ENCODE measurements at regions not wholly inside any gene's neighbourhood (a gene's known extent, or its start where the extent isn't known, plus 50 kb on each side); places are given as distances from the start of the nearest gene placed in this dataset.

GRCh38 chr9:28900406-28900805, 1327.1 kb upstream of the C9orf72 start:
- intact Hi-C loops (cut with DNase I), result no loop called here
- no peaks in the 10 kb centered on the region for H3K4me1 ChIP-seq
- no peak for DNase-seq
- H3K27me3 ChIP-seq, result no peaks in the 10 kb centered on the region
- no peak for TF ChIP-seq CTCF (IDR thresholded peaks at IDR 0.05)
- H3K36me3 ChIP-seq, result no peaks in the 10 kb centered on the region
- no peak overlapping the region for H3K4me3 ChIP-seq
- H3K27ac ChIP-seq, result no peak overlapping the region
- peaks cover 0 to 17% of the 10 kb centered on the region in 2 donors for H3K9me3 ChIP-seq
- ATAC-seq, result no peak

GRCh38 chr9:28909526-28909925, 1336.2 kb upstream of the C9orf72 start:
- Histone ChIP-seq H3K9me3 (no peaks in the 10 kb centered on the region), H3K27me3 (no peaks in the 10 kb centered on the region), H3K36me3 (no peaks in the 10 kb centered on the region), H3K4me1 (no peaks in the 10 kb centered on the region), H3K4me3 (no peak overlapping the region), H3K27ac (no peak overlapping the region)
- intact Hi-C loops (cut with DNase I), result no loop called here
- ATAC-seq, result no peak
- no peak for DNase-seq
- TF ChIP-seq CTCF (IDR thresholded peaks at IDR 0.05), result no peak

GRCh38 chr9:28912621-28913020, 1339.3 kb upstream of the C9orf72 start:
- Histone ChIP-seq H3K4me1 (no peaks in the 10 kb centered on the region), H3K27me3 (no peaks in the 10 kb centered on the region), H3K27ac (no peak overlapping the region), H3K9me3 (no peaks in the 10 kb centered on the region), H3K4me3 (no peak overlapping the region), H3K36me3 (no peaks in the 10 kb centered on the region)
- TF ChIP-seq CTCF (IDR thresholded peaks at IDR 0.05), result no peak
- intact Hi-C loops (cut with DNase I), result no loop called here
- ATAC-seq (no peak), DNase-seq (no peak)

GRCh38 chr9:28915202-28915930, 1342.1 kb upstream of the C9orf72 start:
- H3K36me3 ChIP-seq, result no peaks in the 10 kb centered on the region
- TF ChIP-seq CTCF (IDR thresholded peaks at IDR 0.05), result no peak
- peak; percentile 84 for ATAC-seq
- H3K4me3 ChIP-seq, result no peak overlapping the region
- no peaks in the 10 kb centered on the region for H3K27me3 ChIP-seq
- intact Hi-C loops (cut with DNase I), result no loop called here
- H3K9me3 ChIP-seq, result no peaks in the 10 kb centered on the region
- no peaks in the 10 kb centered on the region for H3K4me1 ChIP-seq
- peak in 1 of 4 donors; percentile 3 for DNase-seq
- no peak overlapping the region for H3K27ac ChIP-seq

- no peak for DNase-seq
- TF ChIP-seq CTCF (IDR thresholded peaks at IDR 0.05), result no peak
- Histone ChIP-seq H3K27me3 (no peaks in the 10 kb centered on the region), H3K27ac (no peak overlapping the region), H3K4me3 (no peak overlapping the region), H3K9me3 (no peaks in the 10 kb centered on the region), H3K36me3 (no peaks in the 10 kb centered on the region), H3K4me1 (no peaks in the 10 kb centered on the region)
- ATAC-seq, result no peak
- intact Hi-C loops (cut with DNase I), result no loop called here
These were observed 1343.1 kb upstream of the C9orf72 start for GRCh38 chr9:28916348-28916747.
